HUDEP-2 (cell line): ENCODE measurements at regions not wholly inside any gene's neighbourhood (a gene's known extent, or its start where the extent isn't known, plus 50 kb on each side); places are given as distances from the start of the nearest gene placed in this dataset.

ENCODE experiments used
- DNase-seq, 76 experiments: peaks; one replicate each; lab custom pipeline; 2025; ENCODE audit not compliant: unreplicated experiment in 76 of 76; lab: John Stamatoyannopoulos, UW

DNA sequence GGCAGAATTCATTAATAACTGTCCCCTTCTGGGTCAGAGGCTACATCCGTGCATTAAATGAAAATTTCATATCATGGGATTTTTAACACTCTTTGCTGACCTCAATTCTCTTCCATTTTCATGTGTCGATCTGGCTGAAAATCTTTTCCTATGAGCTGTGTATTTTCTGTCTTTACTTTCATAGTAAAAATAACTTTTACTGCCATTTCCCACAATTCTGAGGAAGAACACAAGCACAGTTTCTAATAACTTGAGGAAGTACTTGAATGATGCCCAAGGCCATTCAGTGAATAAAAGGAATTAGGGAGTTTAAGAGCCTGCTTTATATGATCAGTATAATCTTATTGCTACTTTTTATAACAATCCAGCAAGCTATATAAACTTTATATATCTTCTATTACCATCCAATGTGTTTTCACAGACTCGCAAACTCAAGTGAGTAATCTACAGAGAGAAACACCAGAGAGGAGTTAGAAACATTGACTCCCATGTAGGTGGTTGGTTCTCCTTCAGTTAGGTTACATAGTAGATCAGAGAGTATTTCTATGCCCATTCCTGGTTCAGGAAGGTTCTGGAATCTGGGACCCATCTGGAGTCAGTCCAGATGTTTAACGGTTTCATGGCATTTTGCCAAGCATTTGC is 340.0 kb downstream of the FBXO15 start:
- no peak for DNase-seq

DNA sequence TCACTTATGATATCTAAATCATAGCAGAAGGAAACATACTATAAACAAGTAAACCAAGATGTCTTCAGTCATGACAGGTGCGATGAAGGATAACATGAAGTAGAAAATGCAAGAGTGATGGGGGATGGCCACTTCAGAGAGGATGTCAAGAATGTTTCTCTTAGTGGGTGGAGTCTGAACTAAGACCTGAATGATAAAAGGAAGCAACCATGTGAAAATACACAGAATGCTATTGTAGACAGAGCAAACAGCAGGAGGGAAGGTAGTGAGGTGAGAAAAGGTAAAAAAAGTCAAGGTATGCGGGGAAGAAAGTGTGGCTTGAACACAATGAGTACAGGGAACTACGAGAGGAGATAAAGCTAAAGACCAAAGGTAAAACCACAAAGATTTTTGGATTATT is 341.6 kb downstream of the FBXO15 start:
- no peak for DNase-seq

DNA sequence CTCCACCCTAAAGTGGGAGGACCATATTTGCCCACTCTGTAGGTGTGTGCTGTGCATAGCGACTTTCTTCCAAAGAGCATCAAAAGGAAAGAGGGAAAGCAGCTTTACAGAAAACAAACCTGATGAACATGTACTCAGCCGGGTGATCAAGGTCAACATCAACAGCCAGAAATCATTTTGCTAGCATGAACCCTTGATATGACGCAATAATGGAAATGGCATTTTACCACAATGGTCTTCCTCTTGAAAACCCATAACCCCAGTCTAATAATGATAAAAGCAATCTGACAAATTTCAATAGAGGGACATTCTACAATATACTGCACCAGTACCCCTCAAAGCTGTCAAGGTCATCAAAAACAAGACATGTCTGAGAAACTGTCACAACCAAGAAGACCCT is 350.2 kb downstream of the FBXO15 start:
- no peak for DNase-seq

DNA sequence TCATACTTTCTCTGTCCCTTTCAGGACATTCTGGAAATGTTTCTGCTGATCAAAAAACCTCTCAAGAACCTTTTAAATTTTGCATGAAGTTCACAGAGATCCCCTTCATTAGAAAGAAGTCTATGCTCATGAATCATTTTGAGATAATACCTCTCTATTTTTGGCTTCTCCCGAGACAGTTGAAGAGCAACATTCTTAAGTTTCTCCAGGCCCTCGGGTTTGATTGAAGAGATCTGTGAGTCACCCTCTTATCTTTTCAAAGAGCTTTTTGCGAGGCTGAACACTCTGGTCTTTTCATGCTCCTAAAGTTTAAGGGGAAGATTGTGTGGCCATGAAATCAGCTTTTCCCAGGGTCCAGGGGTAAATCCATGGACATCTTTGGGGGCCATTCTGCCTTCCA is 354.2 kb downstream of the FBXO15 start:
- peak in 1 of 76 experiments; percentile 5 for DNase-seq

DNA sequence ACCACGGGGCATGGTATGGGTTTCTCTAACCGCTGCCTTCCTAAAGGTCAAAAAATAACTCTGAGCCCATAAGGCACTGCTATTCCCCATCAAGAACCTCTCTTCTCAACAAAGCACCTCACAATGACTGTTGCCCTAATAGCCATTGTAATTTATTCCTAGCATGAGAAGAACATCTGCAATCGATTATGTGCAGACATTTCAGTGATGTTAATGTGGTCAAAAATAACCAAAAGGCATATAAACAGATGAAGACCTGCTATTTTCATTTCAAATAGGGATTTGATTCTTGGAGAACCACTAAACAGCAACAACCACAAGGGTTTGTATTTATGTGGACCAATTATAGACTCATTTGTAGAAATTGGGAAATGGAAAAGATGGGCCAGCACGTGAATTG is 356.6 kb downstream of the FBXO15 start:
- DNase-seq: no peak

DNA sequence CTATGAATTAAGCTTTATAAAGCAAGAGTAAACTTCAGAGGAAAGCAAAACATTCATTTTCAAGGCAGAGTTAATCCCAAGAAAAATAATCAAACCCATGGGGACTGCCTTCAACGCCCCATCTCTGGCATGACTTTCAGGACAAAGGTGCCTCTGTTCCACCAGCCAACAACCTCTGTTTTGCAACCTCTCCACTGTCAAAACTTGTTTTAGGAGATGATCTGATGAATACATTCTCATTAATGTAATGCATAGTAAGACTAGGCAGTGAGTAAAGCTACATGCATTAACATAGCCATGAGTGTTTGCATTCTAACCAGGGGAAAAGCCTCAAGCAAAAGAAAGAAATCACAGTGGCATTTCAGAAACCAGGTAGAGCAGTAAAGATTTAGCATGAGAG is 357.0 kb downstream of the FBXO15 start:
- DNase-seq: no peak

DNA sequence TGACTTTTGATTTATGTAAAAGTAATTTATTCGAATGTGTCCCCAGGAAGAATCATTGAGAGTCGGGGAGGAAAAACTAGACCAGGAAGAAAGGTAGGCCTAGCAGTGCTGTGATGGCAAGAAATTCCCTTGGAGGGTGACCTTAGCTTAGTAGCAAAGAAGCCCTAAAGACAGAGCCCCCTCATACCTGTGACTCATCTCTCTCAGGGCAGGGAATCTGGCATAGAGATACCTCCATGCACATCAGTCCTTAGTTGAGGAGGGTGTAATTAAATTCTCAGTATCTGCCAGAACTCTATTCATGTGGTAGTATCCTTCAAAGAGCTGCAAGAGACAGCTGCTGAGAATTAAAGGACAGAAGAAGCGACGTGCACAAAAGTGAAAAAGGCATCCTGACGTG is 360.3 kb downstream of the FBXO15 start:
- no peak for DNase-seq

DNA sequence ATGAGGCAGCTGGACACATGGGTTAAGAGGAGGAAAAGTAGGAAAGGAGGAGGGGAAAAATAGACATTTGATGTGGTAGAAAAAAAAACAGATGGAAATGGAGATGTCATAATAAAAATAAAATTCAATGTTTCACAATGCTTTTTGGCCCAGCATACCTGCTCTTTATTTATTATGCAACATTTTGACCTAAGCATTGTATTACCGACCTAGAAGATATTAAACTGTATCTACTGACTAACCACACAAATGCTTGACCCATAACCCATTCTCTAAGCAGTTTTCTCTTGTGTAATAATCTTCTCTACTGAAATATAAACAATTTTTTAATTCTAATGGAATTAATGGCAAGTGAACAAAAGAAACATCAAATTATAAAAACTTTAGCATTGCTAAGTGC is 362.3 kb downstream of the FBXO15 start:
- DNase-seq: no peak

DNA sequence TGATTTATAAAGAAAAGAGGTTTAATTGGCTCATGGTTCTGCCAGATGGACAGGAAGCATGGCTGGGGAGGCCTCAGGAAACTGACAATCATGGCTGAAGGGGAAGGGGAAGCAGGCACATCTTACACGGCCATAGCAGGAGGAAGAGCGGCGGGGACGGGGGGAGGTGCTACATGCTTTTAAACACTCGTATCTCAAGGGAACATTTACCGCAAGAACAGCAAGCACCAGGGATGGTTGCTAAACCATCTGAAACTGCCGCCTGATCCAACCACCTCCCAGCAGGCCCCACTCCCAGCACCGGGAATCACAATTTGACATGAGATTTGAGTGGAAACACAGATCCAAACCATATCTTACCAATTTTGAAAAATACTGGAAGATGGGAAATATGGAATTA is 362.8 kb downstream of the FBXO15 start:
- no peak for DNase-seq

DNA sequence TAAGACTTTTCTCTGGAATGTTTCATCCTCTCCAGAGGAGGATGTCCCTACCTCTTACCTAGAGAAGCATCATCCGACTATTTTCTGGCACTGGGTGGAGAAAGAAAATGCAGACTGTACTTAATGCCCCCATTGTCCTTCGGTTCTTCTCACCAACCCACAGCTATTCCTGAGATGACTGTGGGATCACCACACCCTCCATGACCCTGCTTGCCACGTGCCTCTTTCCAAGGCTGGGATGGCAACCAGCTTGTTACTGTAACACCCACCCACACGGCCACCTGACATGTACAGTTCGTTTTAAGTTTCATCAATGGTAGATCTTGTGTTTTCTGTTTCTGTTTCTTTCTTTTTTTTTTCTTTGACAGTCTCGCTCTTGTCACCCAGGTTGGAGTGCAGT is 365.2 kb downstream of the FBXO15 start:
- DNase-seq: no peak

DNA sequence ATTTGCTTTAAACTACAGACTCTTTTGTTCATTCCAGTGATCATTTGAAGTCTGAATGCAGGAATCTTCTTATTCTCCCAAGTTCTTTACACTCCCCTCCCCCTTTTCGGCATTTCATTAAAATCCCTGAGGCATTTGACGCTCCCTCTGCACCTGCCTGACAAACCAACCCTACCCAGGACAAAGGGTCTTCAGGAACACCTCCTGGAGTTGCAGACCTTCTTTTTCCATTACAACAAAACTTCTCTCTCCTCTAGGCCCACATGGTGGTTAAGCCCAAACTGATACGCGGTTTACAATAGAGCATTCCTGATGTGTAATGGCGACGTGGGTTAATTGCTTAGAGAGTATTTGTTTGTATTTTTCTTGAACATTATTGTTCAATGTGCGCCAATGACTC is 367.4 kb downstream of the FBXO15 start:
- DNase-seq: no peak

DNA sequence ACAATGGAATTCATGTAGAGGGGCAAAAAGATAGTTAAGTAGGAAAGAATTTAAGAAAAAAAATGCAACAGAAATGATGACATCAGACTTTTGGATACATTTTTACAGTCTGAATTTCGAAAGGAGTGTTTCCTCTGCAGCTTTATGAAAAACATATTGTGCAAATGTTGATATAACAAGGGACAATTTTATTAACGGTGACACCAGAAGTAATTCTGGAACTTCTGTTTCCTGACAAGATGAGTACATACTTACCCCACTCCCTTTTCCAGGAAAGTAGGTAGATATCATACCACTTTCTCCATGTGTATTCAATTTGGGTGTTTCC is 369.6 kb downstream of the FBXO15 start:
- no peak for DNase-seq

DNA sequence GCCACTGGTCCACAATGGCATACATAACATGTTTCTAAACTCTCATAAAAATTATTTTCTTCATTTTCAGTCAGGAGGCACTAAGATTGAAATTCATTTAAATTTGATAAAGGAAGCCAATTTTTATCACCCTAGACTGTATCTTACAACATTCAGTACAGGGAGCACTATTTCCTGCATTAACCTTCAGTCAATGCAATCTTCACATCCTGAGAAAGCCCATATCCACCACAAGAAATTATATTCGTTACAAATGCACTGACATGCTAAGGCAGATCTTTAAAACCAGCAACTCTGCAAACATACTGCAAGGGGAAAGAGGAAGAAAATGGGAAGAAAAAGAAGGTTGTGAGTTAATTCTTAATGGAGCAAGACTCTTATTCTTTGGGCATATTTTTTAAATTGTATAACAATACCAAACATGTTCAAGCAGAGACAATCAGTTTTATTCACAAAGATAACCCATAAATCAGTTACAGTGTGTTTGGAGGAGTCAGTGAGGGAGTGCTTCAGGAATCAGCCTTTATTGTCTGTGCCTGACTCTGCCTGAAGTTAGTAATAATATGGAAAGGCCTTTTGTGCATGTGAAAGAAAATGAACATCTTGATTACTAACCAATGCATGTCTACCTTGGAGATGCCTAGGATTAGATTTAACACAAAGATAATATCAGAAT is 370.1 kb downstream of the FBXO15 start:
- DNase-seq: no peak

DNA sequence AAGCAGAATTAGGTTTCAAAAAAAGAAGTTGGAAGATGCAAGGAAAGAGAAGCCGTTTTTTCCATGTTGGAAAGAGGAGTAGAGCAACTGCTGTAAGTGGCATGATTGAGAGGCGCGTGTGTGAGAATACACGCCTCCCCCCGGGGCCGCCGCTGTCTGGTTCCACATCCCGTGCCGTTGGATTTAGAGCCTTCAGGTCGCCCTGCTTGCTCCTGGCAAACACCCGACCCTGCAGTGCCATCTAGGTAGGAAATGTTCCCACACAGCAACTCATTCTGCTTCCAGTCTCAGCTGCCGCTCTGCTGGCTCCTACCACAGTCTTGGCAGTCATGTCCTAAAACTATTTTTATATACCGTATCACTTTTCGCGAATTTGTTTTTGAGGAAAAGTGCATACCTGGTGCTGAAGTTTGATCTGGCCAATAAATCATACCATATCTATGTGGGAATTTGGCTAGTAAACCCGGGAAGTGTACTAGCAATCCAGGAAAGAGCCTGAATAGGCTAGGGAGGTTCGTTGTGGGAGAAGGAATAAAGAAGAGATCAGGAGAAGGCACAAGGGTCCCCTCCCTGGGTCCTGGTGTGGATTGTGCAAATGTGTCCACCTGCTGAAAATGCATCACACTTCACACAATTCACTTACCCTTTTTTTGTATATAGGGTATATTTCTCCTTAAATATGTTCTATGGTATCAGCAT is 372.7 kb downstream of the FBXO15 start:
- DNase-seq: no peak

DNA sequence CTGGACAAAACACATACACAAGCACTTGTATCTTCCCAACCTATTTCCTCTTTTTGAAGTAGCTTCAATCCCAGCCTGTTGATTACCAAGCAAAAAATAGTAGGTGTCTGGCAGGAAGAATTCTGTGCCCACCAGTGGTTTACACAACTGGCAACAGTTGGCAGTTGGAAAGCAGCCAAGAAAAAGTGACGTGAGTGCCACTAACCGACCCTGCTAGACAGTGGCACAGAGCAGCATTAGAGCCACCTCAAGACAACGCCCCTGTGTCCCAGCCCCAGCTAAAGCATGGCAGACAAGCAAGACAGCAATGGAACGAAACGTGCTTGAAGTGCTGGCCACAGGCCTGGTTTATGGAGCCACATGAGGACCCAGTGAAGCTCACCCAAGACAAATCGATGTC is 379.6 kb downstream of the FBXO15 start:
- no peak for DNase-seq

DNA sequence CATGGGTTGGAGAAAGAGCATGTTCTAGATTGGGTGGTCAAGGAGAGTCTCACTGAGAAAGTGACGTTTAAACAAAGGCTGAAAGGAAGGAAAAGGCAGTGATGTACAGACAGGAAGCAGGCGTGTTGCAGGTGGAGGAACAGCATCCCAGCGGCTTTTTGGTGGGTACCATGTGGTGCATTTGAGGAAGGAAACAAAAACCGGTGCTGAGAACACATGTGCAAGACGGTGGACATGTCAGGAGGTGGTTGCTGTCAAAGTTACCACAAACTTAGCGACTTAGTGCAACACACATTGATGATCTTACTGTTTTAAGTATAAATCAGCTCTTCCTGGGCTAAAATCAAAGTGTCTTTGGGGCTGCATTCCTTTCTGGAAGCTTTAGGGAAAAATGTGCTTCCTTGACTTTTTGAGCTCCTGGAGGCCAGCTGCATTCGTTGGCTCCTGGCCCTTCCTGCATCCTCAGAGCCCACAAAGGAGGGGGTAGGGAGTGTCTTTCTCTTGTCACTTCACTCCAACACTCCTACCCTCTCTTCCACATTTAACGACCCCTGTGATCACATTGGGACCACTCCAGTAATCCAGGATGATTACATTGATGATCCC is 380.6 kb downstream of the FBXO15 start:
- no peak for DNase-seq

DNA sequence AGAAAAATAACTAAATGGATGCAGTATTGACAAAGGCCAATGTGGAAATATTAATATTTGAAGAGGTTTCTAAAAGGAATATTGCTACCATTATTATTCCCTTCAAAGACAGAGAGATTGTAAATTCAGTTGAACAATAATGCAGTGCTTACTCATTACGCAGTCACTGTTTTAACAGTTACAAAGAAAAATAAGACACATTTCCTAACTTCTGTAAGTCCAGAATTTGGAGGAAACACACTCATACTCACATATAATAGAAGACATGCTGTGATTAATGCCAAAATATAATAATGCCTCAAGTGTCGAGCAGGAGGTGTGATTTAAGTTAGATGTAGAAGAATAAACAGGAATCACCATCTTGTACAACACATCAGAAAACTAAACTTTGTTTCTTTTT is 389.2 kb downstream of the FBXO15 start:
- no peak for DNase-seq

DNA sequence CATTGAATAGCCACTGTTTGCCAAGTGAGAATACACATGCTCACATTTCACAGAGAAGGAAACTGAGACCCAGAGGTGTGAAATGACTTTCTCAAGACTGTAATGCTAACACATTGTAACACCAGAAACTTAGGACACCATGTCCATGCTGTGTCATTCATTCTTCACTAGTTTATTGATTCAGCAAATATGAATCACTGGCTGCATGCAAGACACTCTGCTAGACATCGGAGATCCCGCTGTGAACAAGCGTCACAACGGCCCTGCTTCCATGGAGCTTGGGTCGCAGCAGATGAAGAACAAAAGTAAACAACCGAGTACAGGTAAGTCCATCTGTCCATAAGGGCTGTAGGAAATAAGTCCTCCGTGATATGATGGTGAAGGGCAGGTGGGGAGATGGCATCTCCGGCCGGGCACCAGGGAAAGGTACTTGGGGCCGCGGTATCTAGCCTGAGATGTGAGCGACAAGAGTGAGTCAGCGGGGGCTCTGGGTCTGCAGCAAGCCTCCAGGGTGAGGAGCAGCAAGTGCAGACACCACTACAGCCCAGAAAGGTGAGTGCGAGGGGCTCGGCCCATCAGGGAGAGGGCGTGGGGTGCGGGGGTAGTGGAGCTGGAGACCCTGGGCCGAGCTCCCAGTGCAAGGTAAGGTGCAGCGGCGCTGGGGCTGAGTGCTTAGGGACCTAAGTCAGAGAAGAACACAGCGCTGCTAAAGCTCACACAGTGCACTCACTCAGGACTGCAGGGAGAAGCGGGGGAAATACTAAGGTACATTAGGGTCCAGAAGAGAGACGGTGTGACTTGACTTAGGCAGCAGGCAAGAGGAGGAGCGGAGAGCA is 391.2 kb downstream of the FBXO15 start:
- no peak for DNase-seq

DNA sequence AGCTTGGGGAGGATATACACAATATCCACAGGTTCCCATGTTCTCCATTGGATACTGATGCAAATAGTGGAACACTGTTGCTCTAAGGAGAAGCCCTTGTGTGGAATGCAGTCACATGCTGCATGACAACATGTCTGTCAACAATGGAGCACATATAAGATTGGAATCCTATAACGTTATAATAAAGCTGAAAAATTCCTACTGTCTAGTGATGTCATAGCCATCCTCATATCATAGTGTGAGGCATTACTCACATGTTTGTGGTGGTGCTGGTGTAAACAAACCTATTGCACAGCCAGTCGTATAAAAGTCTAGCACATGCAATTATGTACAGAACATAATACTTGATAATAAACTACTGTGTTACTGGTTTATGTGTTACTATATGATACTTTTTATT is 394.7 kb downstream of the FBXO15 start:
- DNase-seq: no peak

DNA sequence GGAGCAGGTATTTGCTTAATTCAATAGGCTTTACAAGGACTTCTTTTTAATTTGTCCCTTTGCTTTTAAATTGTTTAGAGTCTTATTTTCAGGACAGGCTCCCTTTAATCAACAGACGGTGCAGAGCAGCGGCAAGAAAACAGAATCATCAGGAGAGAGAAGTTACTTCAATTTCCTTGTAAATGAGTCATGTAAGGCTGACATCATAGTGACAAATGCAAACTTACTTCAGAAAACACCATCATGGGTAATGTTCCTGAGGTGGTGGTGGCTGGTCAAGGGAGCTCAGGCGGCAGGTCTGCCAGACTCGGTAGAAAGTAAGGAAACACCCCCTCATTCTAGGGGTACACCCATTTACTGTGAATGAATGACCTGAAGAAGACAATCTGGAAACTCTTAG is 395.1 kb downstream of the FBXO15 start:
- DNase-seq: no peak

DNA sequence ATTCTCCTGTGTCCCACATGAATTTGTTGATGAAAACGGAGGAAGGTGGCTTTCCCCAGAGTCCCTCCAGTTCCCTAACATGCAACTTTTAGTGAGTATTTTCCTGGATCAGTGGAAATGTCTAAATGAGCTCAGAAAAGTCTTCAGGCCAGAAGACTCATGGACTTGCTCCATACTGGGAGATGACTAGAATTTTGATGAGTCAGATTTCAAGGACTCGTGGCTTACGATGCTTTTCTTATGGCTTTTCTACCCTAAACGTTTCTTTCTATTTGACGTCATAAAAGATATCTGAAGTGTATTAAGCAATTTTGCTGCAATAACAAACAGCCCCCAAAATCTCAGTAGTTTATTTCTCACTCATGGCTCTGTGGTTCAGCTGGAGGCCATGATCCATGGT is 397.6 kb downstream of the FBXO15 start:
- DNase-seq: no peak
